HepG2 (cell line): ENCODE measurements at regions not wholly inside any gene's neighbourhood (a gene's known extent, or its start where the extent isn't known, plus 50 kb on each side); places are given as distances from the start of the nearest gene placed in this dataset.

Experiments used
- ATAC-seq: fragments of 200-7000 bp; cut with Tn5 transposase; 3 replicates; pipeline ENCODE4 v1.9.1; 2020; ENCODE audit warnings: mild to moderate bottlenecking, moderate library complexity
- BruUV-seq: library from RNA; stranded (reverse); fragments of 400-500 nt; replicated peaks from 2 replicates; lab custom pipeline; 2021; lab: Mats Ljungman, UMichigan
- CTCF ChIA-PET: fragments of 300-600 bp; formaldehyde crosslinking; extraction: SDS; loops from one replicate; lab custom pipeline; 2021; ENCODE audit warnings: low total read pairs, inconsistent platforms, low intra/inter-chr PET ratio; lab: Yijun Ruan, JAX
- POLR2A ChIA-PET: fragments of 350-600 bp; sonication (Branson Sonifier 250); formaldehyde crosslinking; loops from one replicate; lab custom pipeline; 2020; ENCODE audit warnings: antibody characterized with exemption, inconsistent platforms; lab: Yijun Ruan, JAX
- DNase-seq: peaks from one replicate; pipeline ENCODE4 v3.0.0-alpha.2; 2015; ENCODE audit warnings: low spot score
- FAIRE-seq: peaks from 3 replicates; lab custom pipeline; 2011; peaks lifted over from hg19 to GRCh38; lab: Jason Lieb, UNC
- H2AFZ ChIP-seq: one replicate; pipeline ENCODE4 v1.6.1; 2011; ENCODE audit warnings: low read length, inconsistent platforms
- H3K27ac ChIP-seq: fragments of 300-600 bp; 3 replicates; pipeline ENCODE4 v1.8.0; 2011; ENCODE audit warnings: mixed run types, mild to moderate bottlenecking, mixed read lengths, low read length, inconsistent platforms; ENCODE audit not compliant: insufficient read depth; ENCODE audit errors: extremely low read length
- H3K27me3 ChIP-seq, 2 experiments: fragments of 200-600 bp in 1 of 2; 2 replicates in 1 of 2; 3 replicates in 1 of 2; pipeline versions ENCODE4 v1.6.0 to v1.8.0; 2011; ENCODE audit warnings: low read length in 2 of 2, mild to moderate bottlenecking in 2 of 2, moderate library complexity in 2 of 2, inconsistent platforms in 1 of 2; ENCODE audit not compliant: insufficient read depth in 2 of 2, control insufficient read depth in 1 of 2
- H3K36me3 ChIP-seq, 2 experiments: fragments of 200-600 bp in 1 of 2; replicated peaks in 1 of 2; 2 replicates in 1 of 2; 3 replicates in 1 of 2; pipeline versions ENCODE4 v1.5.1 to v1.8.0; 2011; ENCODE audit warnings: low read length in 2 of 2, inconsistent platforms in 1 of 2; ENCODE audit not compliant: insufficient read depth in 2 of 2, control insufficient read depth in 1 of 2
- H3K4me1 ChIP-seq: 2 replicates; pipeline ENCODE4 v1.5.1; 2012; ENCODE audit warnings: low read length, inconsistent platforms; ENCODE audit not compliant: insufficient read depth
- H3K4me2 ChIP-seq: 2 replicates; pipeline ENCODE4 v1.6.0; 2011; ENCODE audit warnings: low read depth, low read length, inconsistent platforms
- H3K4me3 ChIP-seq, 3 experiments: fragments of 200-600 bp in 1 of 3; sonication (generic), shearing (Covaris generic) in 1 of 3; replicated peaks in 1 of 3; 2 replicates each; pipeline ENCODE4 v1.5.1; 2011 to 2016; ENCODE audit warnings: low read length in 3 of 3, inconsistent platforms in 2 of 3, low read depth in 2 of 3, mild to moderate bottlenecking in 2 of 3, control low read depth in 1 of 3, mixed read lengths in 1 of 3; ENCODE audit not compliant: insufficient read depth in 1 of 3
- H3K79me2 ChIP-seq: one replicate; pipeline ENCODE4 v1.6.1; 2011; ENCODE audit warnings: low read length, inconsistent platforms; ENCODE audit not compliant: insufficient read depth
- H3K9ac ChIP-seq: 2 replicates; pipeline ENCODE4 v1.6.0; 2011; ENCODE audit warnings: mild to moderate bottlenecking, low read depth, low read length, inconsistent platforms; ENCODE audit not compliant: insufficient read depth
- H3K9me3 ChIP-seq: 2 replicates; pipeline ENCODE4 v1.5.1; 2012; ENCODE audit warnings: mild to moderate bottlenecking, low read length
- H4K20me1 ChIP-seq: 2 replicates; pipeline ENCODE4 v1.6.0; 2011; ENCODE audit warnings: inconsistent platforms, mild to moderate bottlenecking, low read length, moderate library complexity; ENCODE audit not compliant: insufficient read depth
- CAMTA2 ChIP-seq: sonication (generic); formaldehyde crosslinking; IDR thresholded peaks from 2 replicates; pipeline ENCODE4 v1.4.0; 2020; ENCODE audit warnings: mild to moderate bottlenecking, missing genetic modification reagents, borderline replicate concordance
- GTF2F1 ChIP-seq: fragments of 150-350 bp; IDR thresholded peaks from 2 replicates; pipeline ENCODE4 v1.6.1; 2014; ENCODE audit warnings: low read length
- PBX2 ChIP-seq: IDR thresholded peaks from 2 replicates; pipeline ENCODE4 v1.6.1; 2016; ENCODE audit warnings: control low read depth
- REPIN1 ChIP-seq: sonication (generic); formaldehyde crosslinking; IDR thresholded peaks from 2 replicates; pipeline ENCODE4 v1.8.0; 2022; ENCODE audit warnings: missing genetic modification reagents, low read depth, mild to moderate bottlenecking, borderline replicate concordance
- RERE ChIP-seq: IDR thresholded peaks from 2 replicates; pipeline ENCODE4 v1.6.1; 2016; ENCODE audit warnings: low read depth, missing genetic modification reagents, missing compliant biosample characterization
- ZBTB3 ChIP-seq: sonication (generic); formaldehyde crosslinking; IDR thresholded peaks from 2 replicates; pipeline ENCODE4 v1.4.0; 2020; ENCODE audit warnings: low read depth, mild to moderate bottlenecking, moderate library complexity, missing genetic modification reagents, borderline replicate concordance
- ZNF33A ChIP-seq: sonication (generic); formaldehyde crosslinking; IDR thresholded peaks from 2 replicates; pipeline ENCODE4 v1.5.1; 2020; ENCODE audit warnings: missing genetic modification reagents, mild to moderate bottlenecking, moderate library complexity, borderline replicate concordance
- ZNF430 ChIP-seq: sonication (generic); formaldehyde crosslinking; IDR thresholded peaks from 2 replicates; pipeline ENCODE4 v1.9.0; 2021; ENCODE audit warnings: mild to moderate bottlenecking, missing genetic modification reagents
- ZNF781 ChIP-seq: sonication (generic); formaldehyde crosslinking; IDR thresholded peaks from 2 replicates; pipeline ENCODE4 v1.5.1; 2020; ENCODE audit warnings: borderline replicate concordance, mild to moderate bottlenecking, missing genetic modification reagents; ENCODE audit errors: not compliant biosample characterization
- ZNF792 ChIP-seq: IDR thresholded peaks from 2 replicates; pipeline ENCODE4 v1.6.1; 2016
- ZNF816 ChIP-seq: sonication (generic); formaldehyde crosslinking; IDR thresholded peaks from 2 replicates; pipeline ENCODE4 v1.8.0; 2022; ENCODE audit warnings: missing genetic modification reagents, mild to moderate bottlenecking, borderline replicate concordance
- ZSCAN12 ChIP-seq: sonication (generic); formaldehyde crosslinking; IDR thresholded peaks from 2 replicates; pipeline ENCODE4 v1.9.0; 2021; ENCODE audit warnings: mild to moderate bottlenecking, missing genetic modification reagents
- WGBS: methylation state at CpG from one replicate; pipeline ENCODE4 v1.1.6; 2017; ENCODE audit warnings: low lambda C conversion rate; 5-methylcytosine and 5-hydroxymethylcytosine counted together
- in situ Hi-C: cut with HindIII; loops from 2 replicates; pipeline ENCODE4 v1.10.0; 2017; ENCODE audit warnings: low pct_unique_long_range_greater_than_20kb; ENCODE audit not compliant: extremely low pct_ligation_motif_present
- intact Hi-C: fragments of 100-400 bp; cut with micrococcal nuclease; formaldehyde crosslinking; loops from one replicate; pipeline ENCODE4 v1.10.0; 2022; ENCODE audit not compliant: unreplicated experiment

- ATAC-seq = no peak
- Histone ChIP-seq H2AFZ (no peak overlapping the region), H3K9ac (no peak overlapping the region), H3K4me1 (no peaks in the 10 kb centered on the region), H3K27ac (no peak overlapping the region), H4K20me1 (no peaks in the 10 kb centered on the region), H3K9me3 (no peaks in the 10 kb centered on the region), H3K79me2 (no peaks in the 10 kb centered on the region), H3K4me3 (no peak overlapping the region), H3K4me2 (no peak overlapping the region), H3K27me3 (no peaks in the 10 kb centered on the region), H3K36me3 (no peaks in the 10 kb centered on the region)
- no peak for DNase-seq
- WGBS = 55% methylated on average over 1 of the region's 1 CpG
- TF ChIP-seq RERE = no peak
- TF ChIP-seq ZNF33A (CRISPR knock-in tag) = no peak
- TF ChIP-seq CAMTA2 (CRISPR knock-in tag) = no peak
- no peak for TF ChIP-seq ZNF792 (CRISPR knock-in tag)
- TF ChIP-seq ZSCAN12 (CRISPR knock-in tag) = no peak
- no peak for TF ChIP-seq REPIN1
- TF ChIP-seq ZBTB3 (CRISPR knock-in tag) = no peak
- no peak for TF ChIP-seq ZNF781 (CRISPR knock-in tag)
- TF ChIP-seq ZNF430 = no peak
- no peak for TF ChIP-seq ZNF816
- TF ChIP-seq GTF2F1 = no peak
- no peak for TF ChIP-seq PBX2 (CRISPR knock-in tag)
- in situ Hi-C loops = no loop called here
- ChIA-PET POLR2A (no interaction called here), CTCF (no interaction called here)
- intact Hi-C loops = no loop called here
- BruUV-seq = no TSS peak
- no peak for FAIRE-seq
Observed at GRCh38 chr4:124519196-124519595, 193.3 kb downstream of the ANKRD50 start.
